H1 (cell line): ENCODE measurements at regions not wholly inside any gene's neighbourhood (a gene's known extent, or its start where the extent isn't known, plus 50 kb on each side); places are given as distances from the start of the nearest gene placed in this dataset.

ENCODE experiments used
- CTCF ChIA-PET: fragments of 300-600 bp; sonication (Branson Sonifier 250); formaldehyde crosslinking; loops from one replicate; lab custom pipeline; 2021; ENCODE audit not compliant: partially characterized antibody; lab: Charles Lee
- POLR2A ChIA-PET: fragments of 300-600 bp; sonication (Branson Sonifier 250); formaldehyde crosslinking; loops from one replicate; lab custom pipeline; 2021; ENCODE audit warnings: inconsistent platforms; ENCODE audit not compliant: partially characterized antibody; lab: Charles Lee
- DNase-seq, 2 experiments: peaks; one replicate each; pipeline versions ENCODE4 v3.0.0 to v3.0.0-alpha.2; 2010 to 2022; ENCODE audit warnings: low spot score in 2 of 2, low read depth in 1 of 2, mixed read lengths in 1 of 2
- FAIRE-seq: peaks from 2 replicates; lab custom pipeline; 2011; peaks lifted over from hg19 to GRCh38; lab: Jason Lieb, UNC
- H2AFZ ChIP-seq: 2 replicates; pipeline ENCODE4 v1.8.1; 2012; ENCODE audit warnings: low read length, inconsistent platforms
- H2AK5ac ChIP-seq: 2 replicates; pipeline ENCODE4 v1.6.1; 2013; ENCODE audit warnings: low read depth, low read length
- H2BK120ac ChIP-seq: replicated peaks from 2 replicates; pipeline ENCODE3; 2013; ENCODE audit warnings: low read depth, low read length, inconsistent platforms
- H2BK12ac ChIP-seq: 2 replicates; pipeline ENCODE4 v1.6.1; 2013; ENCODE audit warnings: low read depth, low read length
- H2BK15ac ChIP-seq: 2 replicates; pipeline ENCODE4 v1.6.1; 2013; ENCODE audit warnings: low read length
- H2BK20ac ChIP-seq: 2 replicates; pipeline ENCODE4 v1.6.1; 2013; ENCODE audit warnings: low read length
- H2BK5ac ChIP-seq: 2 replicates; pipeline ENCODE4 v1.6.1; 2013; ENCODE audit warnings: low read depth, low read length
- H3K14ac ChIP-seq: 2 replicates; pipeline ENCODE4 v1.6.1; 2013; ENCODE audit warnings: inconsistent platforms; ENCODE audit not compliant: insufficient read length
- H3K18ac ChIP-seq: 2 replicates; pipeline ENCODE4 v1.6.1; 2013; ENCODE audit warnings: low read length; ENCODE audit errors: extremely low read depth
- H3K23ac ChIP-seq: 2 replicates; pipeline ENCODE4 v1.6.1; 2013; ENCODE audit warnings: inconsistent platforms; ENCODE audit not compliant: insufficient read length
- H3K23me2 ChIP-seq: 2 replicates; pipeline ENCODE4 v1.6.1; 2013; ENCODE audit warnings: low read depth, low read length
- H3K27ac ChIP-seq: 2 replicates; pipeline ENCODE4 v1.6.1; 2011; ENCODE audit warnings: low read depth, low read length, inconsistent platforms
- H3K27me3 ChIP-seq, 4 experiments: replicated peaks in 1 of 4; 1 replicate in 1 of 4; 2 replicates in 3 of 4; pipeline versions ENCODE4 v1.6.1 to v1.8.1; 2011 to 2013; ENCODE audit warnings: low read length in 3 of 4, mild to moderate bottlenecking in 3 of 4, inconsistent platforms in 2 of 4, mixed read lengths in 2 of 4, moderate library complexity in 1 of 4; ENCODE audit not compliant: control insufficient read depth in 3 of 4, insufficient read depth in 3 of 4; ENCODE audit errors: extremely low read depth in 1 of 4
- H3K36me3 ChIP-seq, 4 experiments: 2 replicates each; pipeline versions ENCODE4 v1.6.1 to v1.8.1; 2011 to 2013; ENCODE audit warnings: mild to moderate bottlenecking in 4 of 4, low read length in 3 of 4, moderate library complexity in 2 of 4, control low read depth in 1 of 4, inconsistent platforms in 1 of 4; ENCODE audit not compliant: insufficient read depth in 4 of 4, control insufficient read depth in 2 of 4
- H3K4ac ChIP-seq: replicated peaks from 2 replicates; pipeline ENCODE3; 2013; ENCODE audit warnings: low read length, low read depth, mixed read lengths, inconsistent platforms; ENCODE audit not compliant: insufficient read length
- H3K4me1 ChIP-seq, 4 experiments: replicated peaks in 1 of 4; 1 replicate in 1 of 4; 2 replicates in 3 of 4; pipeline versions ENCODE4 v1.6.1 to v1.8.1; 2011 to 2013; ENCODE audit warnings: low read length in 3 of 4, inconsistent platforms in 2 of 4, mixed read lengths in 1 of 4; ENCODE audit not compliant: insufficient read depth in 4 of 4, control insufficient read depth in 3 of 4
- H3K4me2 ChIP-seq, 2 experiments: 2 replicates each; pipeline versions ENCODE4 v1.6.1 to v1.8.1; 2011 to 2013; ENCODE audit warnings: low read depth in 2 of 2, low read length in 2 of 2, control low read depth in 1 of 2, inconsistent platforms in 1 of 2, mild to moderate bottlenecking in 1 of 2; ENCODE audit not compliant: insufficient read depth in 1 of 2
- H3K4me3 ChIP-seq, 4 experiments: fragments of 200-600, 300-600 bp in 1 of 4; sonication (generic), shearing (Covaris generic), sonication (Bioruptor Twin) in 1 of 4; 2 replicates each; pipeline versions ENCODE4 v1.5.1 to v1.8.1; 2011 to 2016; ENCODE audit warnings: low read length in 4 of 4, low read depth in 3 of 4, control low read depth in 2 of 4, inconsistent platforms in 2 of 4, mild to moderate bottlenecking in 2 of 4, mixed read lengths in 1 of 4, moderate library complexity in 1 of 4; ENCODE audit not compliant: insufficient read depth in 2 of 4; ENCODE audit errors: extremely low read depth in 1 of 4
- H3K56ac ChIP-seq: replicated peaks from 2 replicates; pipeline ENCODE3; 2013; ENCODE audit warnings: low read depth, mild to moderate bottlenecking, mixed read lengths, low read length, inconsistent platforms; ENCODE audit not compliant: insufficient read length
- H3K79me1 ChIP-seq: 2 replicates; pipeline ENCODE4 v1.6.1; 2013; ENCODE audit warnings: low read depth, low read length, control low read depth
- H3K79me2 ChIP-seq, 2 experiments: 2 replicates each; pipeline versions ENCODE4 v1.6.1 to v1.8.1; 2012 to 2013; ENCODE audit warnings: low read length in 2 of 2, mild to moderate bottlenecking in 2 of 2, inconsistent platforms in 1 of 2; ENCODE audit not compliant: insufficient read depth in 2 of 2, control insufficient read depth in 1 of 2
- H3K9ac ChIP-seq, 4 experiments: replicated peaks in 1 of 4; 1 replicate in 1 of 4; 2 replicates in 3 of 4; pipeline versions ENCODE4 v1.6.1 to v1.8.1; 2011 to 2013; ENCODE audit warnings: low read depth in 3 of 4, low read length in 3 of 4, control low read depth in 2 of 4, mild to moderate bottlenecking in 2 of 4, moderate library complexity in 2 of 4, inconsistent platforms in 1 of 4; ENCODE audit errors: extremely low read depth in 1 of 4
- H3K9me3 ChIP-seq, 2 experiments: 2 replicates each; pipeline versions ENCODE4 v1.6.1 to v1.8.1; 2012 to 2013; ENCODE audit warnings: mild to moderate bottlenecking in 2 of 2, moderate library complexity in 2 of 2, control low read depth in 1 of 2, inconsistent platforms in 1 of 2, low read depth in 1 of 2, low read length in 1 of 2, mixed read lengths in 1 of 2; ENCODE audit not compliant: insufficient read depth in 2 of 2
- H4K20me1 ChIP-seq, 2 experiments: replicated peaks in 1 of 2; 2 replicates each; pipeline versions ENCODE3 to v1.8.1; 2011 to 2013; ENCODE audit warnings: inconsistent platforms in 2 of 2, low read length in 2 of 2, mild to moderate bottlenecking in 1 of 2; ENCODE audit not compliant: insufficient read depth in 2 of 2, control insufficient read depth in 1 of 2
- H4K5ac ChIP-seq: 2 replicates; pipeline ENCODE4 v1.6.1; 2013; ENCODE audit warnings: low read length, low read depth, mixed read lengths, inconsistent platforms; ENCODE audit not compliant: insufficient read length
- H4K8ac ChIP-seq: 2 replicates; pipeline ENCODE4 v1.8.0; 2013; ENCODE audit warnings: mild to moderate bottlenecking, moderate library complexity, low read length, inconsistent platforms; ENCODE audit not compliant: insufficient read depth; ENCODE audit errors: extremely low read depth
- H4K91ac ChIP-seq: replicated peaks from 2 replicates; pipeline ENCODE3; 2013; ENCODE audit warnings: low read length, mixed read lengths, inconsistent platforms; ENCODE audit not compliant: insufficient read length
- ATF3 ChIP-seq: IDR thresholded peaks from 2 replicates; pipeline ENCODE4 v1.6.1; 2011; ENCODE audit warnings: low read depth, mild to moderate bottlenecking, low read length; ENCODE audit not compliant: insufficient read depth
- BACH1 ChIP-seq: IDR thresholded peaks from 2 replicates; pipeline ENCODE4 v1.6.1; 2012; ENCODE audit warnings: low read length, improper control_type of control experiment
- CHD2 ChIP-seq: IDR thresholded peaks from 2 replicates; pipeline ENCODE4 v1.6.1; 2012; ENCODE audit warnings: low read length, improper control_type of control experiment
- CTBP2 ChIP-seq: IDR thresholded peaks from 2 replicates; pipeline ENCODE4 v1.7.0; 2011; ENCODE audit warnings: borderline replicate concordance, mild to moderate bottlenecking, moderate library complexity, mixed read lengths, low read length; ENCODE audit not compliant: insufficient read depth, insufficient read length
- EZH2 ChIP-seq: fragments of 200-600 bp; sonication (generic); IDR thresholded peaks from 2 replicates; pipeline ENCODE4 v1.7.1; 2012; ENCODE audit warnings: low read depth, mild to moderate bottlenecking, moderate library complexity, low read length, inconsistent platforms; ENCODE audit not compliant: severe bottlenecking
- FOSL1 ChIP-seq: IDR thresholded peaks from 2 replicates; pipeline ENCODE4 v1.6.1; 2011; ENCODE audit warnings: mild to moderate bottlenecking, low read depth, low read length, moderate library complexity; ENCODE audit not compliant: insufficient read depth
- KDM5A ChIP-seq: fragments of 200-600 bp; IDR thresholded peaks from 2 replicates; pipeline ENCODE4 v1.7.1; 2012; ENCODE audit warnings: mild to moderate bottlenecking, low read length, inconsistent platforms, mixed read lengths
- MAFK ChIP-seq: IDR thresholded peaks from 2 replicates; pipeline ENCODE4 v1.6.1; 2012; ENCODE audit warnings: low read depth, mild to moderate bottlenecking, improper control_type of control experiment, low read length
- NANOG ChIP-seq: IDR thresholded peaks from 2 replicates; pipeline ENCODE4 v1.6.1; 2011; ENCODE audit warnings: low read length, low read depth, mild to moderate bottlenecking, inconsistent platforms; ENCODE audit not compliant: insufficient read depth, poor library complexity, severe bottlenecking
- PHF8 ChIP-seq: fragments of 200-600 bp; sonication (generic); conservative IDR thresholded peaks from 2 replicates; pipeline ENCODE4 v1.7.1; 2012; ENCODE audit warnings: low read depth, mild to moderate bottlenecking, inconsistent platforms, low read length, moderate library complexity
- RBBP5 ChIP-seq: IDR thresholded peaks from 2 replicates; pipeline ENCODE4 v1.7.1; 2012; ENCODE audit warnings: low read depth, mild to moderate bottlenecking, inconsistent platforms, low read length, moderate library complexity, borderline replicate concordance
- RXRA ChIP-seq: IDR thresholded peaks from 2 replicates; pipeline ENCODE4 v1.6.1; 2011; ENCODE audit warnings: low read depth, mild to moderate bottlenecking, low read length, moderate library complexity; ENCODE audit not compliant: insufficient read depth
- SIN3A ChIP-seq, 2 experiments: IDR thresholded peaks in 1 of 2; conservative IDR thresholded peaks in 1 of 2; 2 replicates each; pipeline ENCODE4 v1.6.1; 2011 to 2012; ENCODE audit warnings: low read length in 2 of 2, improper control_type of control experiment in 1 of 2, low read depth in 1 of 2, mild to moderate bottlenecking in 1 of 2
- TAF1 ChIP-seq: IDR thresholded peaks from 2 replicates; pipeline ENCODE4 v1.6.1; 2011; ENCODE audit warnings: mild to moderate bottlenecking, low read depth, low read length
- WGBS, 2 experiments: shearing (Covaris generic) in 1 of 2; methylation state at CpG; one replicate each; pipeline versions ENCODE4 v1.1.6 to v1.1.7; 2013 to 2015; ENCODE audit warnings: low lambda C conversion rate in 2 of 2, mixed read lengths in 2 of 2, inconsistent platforms in 1 of 2, low coverage in 1 of 2, missing lambda C conversion rate in 1 of 2; ENCODE audit not compliant: insufficient replicate concordance in 2 of 2, insufficient coverage in 1 of 2, insufficient read length in 1 of 2; ENCODE audit errors: extremely low coverage in 1 of 2, missing lambda C conversion rate in 1 of 2; 5-methylcytosine and 5-hydroxymethylcytosine counted together

GRCh38 chr12:91913651-91914050, 232.0 kb downstream of the BTG1 start:
- no peaks in the 10 kb centered on the region for H3K23me2 ChIP-seq
- H3K79me1 ChIP-seq, result no peaks in the 10 kb centered on the region
- H4K8ac ChIP-seq, result no peak overlapping the region
- no peak overlapping the region for H3K18ac ChIP-seq
- H3K4ac ChIP-seq, result no peak overlapping the region
- no peaks in the 10 kb centered on the region for H3K36me3 ChIP-seq
- no peak overlapping the region for H3K27ac ChIP-seq
- H3K56ac ChIP-seq, result no peak overlapping the region
- H3K9ac ChIP-seq, result no peak overlapping the region
- H3K4me1 ChIP-seq, result peaks cover 0 to 8% (median 6%) of the 10 kb centered on the region in 4 experiments; a peak in 2 of 7 replicates
- no peak overlapping the region for H4K91ac ChIP-seq
- POLR2A ChIA-PET, result no interaction called here
- H3K4me3 ChIP-seq, result no peak overlapping the region
- H2BK12ac ChIP-seq, result no peak overlapping the region
- WGBS, 2 experiments, result 89% methylated on average over 4 of the region's 4 CpGs; no CpG with 5 or more reads in 1 of the 2 experiments
- CTCF ChIA-PET, result no interaction called here
- H4K5ac ChIP-seq, result no peak overlapping the region
- DNase-seq (no peak), FAIRE-seq (no peak)
- H3K23ac ChIP-seq, result no peak overlapping the region
- no peaks in the 10 kb centered on the region for H3K9me3 ChIP-seq
- H3K4me2 ChIP-seq, result no peak overlapping the region
- H2AFZ ChIP-seq, result no peak overlapping the region
- no peak overlapping the region for H3K14ac ChIP-seq
- H2BK20ac ChIP-seq, result no peak overlapping the region
- no peak overlapping the region for H2AK5ac ChIP-seq
- no peak overlapping the region for H2BK120ac ChIP-seq
- H3K79me2 ChIP-seq, result no peaks in the 10 kb centered on the region
- H2BK15ac ChIP-seq, result no peak overlapping the region
- no peaks in the 10 kb centered on the region for H4K20me1 ChIP-seq
- H3K27me3 ChIP-seq, result no peaks in the 10 kb centered on the region
- no peak overlapping the region for H2BK5ac ChIP-seq
- TF ChIP-seq BACH1 (no peak), RBBP5 (no peak), PHF8 (no peak), SIN3A (conservative IDR thresholded peaks at IDR 0.05 in 1 of 2, IDR thresholded peaks at IDR 0.05 in 1 of 2; ENCODE audit: low read depth in 1 of 2, low read length in 2 of 2) (no peak), KDM5A (no peak), NANOG (no peak), CTBP2 (no peak), CHD2 (no peak), EZH2 (no peak), ATF3 (no peak), RXRA (no peak), TAF1 (no peak), FOSL1 (no peak), MAFK (no peak)
